ENCODE measurements at regions not wholly inside any gene's neighbourhood (a gene's known extent, or its start where the extent isn't known, plus 50 kb on each side); places are given as distances from the start of the nearest gene placed in this dataset.
"Not testable (repeated sequence)": the region's sequence is repeated elsewhere in the genome, so short reads cannot be mapped to it uniquely, and the experiment has no call there.

DNA sequence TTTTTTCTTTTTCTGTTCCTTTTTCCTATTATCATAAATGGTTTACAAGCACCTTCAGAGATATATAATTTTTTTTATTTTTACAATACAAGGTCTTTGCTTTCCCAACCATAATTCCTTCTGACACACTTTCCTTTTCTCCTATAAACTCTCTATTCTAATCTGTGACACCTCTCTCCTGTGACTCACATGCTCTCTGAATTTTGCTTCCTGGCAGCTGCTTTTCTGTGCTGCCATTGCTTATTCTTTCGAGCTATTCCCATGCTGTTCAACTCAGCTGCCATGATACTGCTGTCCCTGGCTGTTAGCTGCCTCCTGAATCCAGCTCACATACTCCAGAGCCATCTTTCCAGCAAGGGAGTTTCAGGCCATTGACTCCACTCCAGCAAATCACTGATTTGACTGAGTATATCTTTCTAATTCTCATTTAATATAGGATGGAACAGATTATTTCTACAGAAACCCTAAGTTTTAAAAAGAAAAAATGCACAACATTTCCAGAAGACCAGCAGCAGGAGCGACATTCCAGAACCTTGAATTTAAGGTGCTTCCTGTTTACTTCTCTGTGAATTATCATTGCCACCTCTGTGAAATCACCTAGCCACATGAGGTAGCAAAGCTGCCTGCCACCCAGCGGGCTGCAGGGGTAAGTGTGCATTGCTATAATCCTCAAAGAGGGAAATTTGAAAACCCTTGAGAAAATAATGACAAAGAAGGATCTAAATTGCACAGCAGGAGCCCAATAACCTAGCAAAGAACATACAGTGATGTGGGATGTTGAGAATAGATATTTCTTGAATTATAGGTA, 1442.6 kb downstream of the KHDRBS2 start:
- peak; percentile 48 for TF ChIP-seq CTCF (conservative IDR thresholded peaks at IDR 0.05)
- H3K27ac ChIP-seq: not testable (repeated sequence)

GRCh38 chr6:60830726-60831125, 1455.3 kb downstream of the KHDRBS2 start:
- H3K27ac ChIP-seq: not testable (repeated sequence)

DNA sequence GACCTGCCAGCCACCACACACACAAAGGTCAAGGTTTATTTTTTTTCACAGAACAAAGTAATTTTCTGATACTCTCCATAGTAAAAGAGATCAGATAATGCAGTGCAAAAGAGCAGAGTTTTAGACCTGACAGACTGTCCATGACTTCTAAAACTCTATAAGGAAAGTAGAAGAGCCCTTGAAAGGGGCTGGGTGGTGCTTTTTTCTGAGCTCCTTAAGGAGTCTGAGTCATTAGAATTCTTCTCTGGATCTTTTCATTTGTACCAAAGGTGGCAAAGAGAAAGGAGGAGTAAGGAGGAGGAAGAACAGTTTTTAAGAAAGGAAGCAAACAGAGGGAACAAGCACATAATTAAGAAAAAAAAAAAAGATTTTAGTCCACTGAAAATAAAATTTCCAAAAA, 1463.4 kb downstream of the KHDRBS2 start:
- H3K27ac ChIP-seq: not testable (repeated sequence)

- not testable (repeated sequence) for H3K27ac ChIP-seq
These were observed 1468.0 kb downstream of the KHDRBS2 start for GRCh38 chr6:60818072-60818471.

GRCh38 chr6:60814784-60815183, 1471.2 kb downstream of the KHDRBS2 start:
- H3K27ac ChIP-seq: not testable (repeated sequence)

DNA sequence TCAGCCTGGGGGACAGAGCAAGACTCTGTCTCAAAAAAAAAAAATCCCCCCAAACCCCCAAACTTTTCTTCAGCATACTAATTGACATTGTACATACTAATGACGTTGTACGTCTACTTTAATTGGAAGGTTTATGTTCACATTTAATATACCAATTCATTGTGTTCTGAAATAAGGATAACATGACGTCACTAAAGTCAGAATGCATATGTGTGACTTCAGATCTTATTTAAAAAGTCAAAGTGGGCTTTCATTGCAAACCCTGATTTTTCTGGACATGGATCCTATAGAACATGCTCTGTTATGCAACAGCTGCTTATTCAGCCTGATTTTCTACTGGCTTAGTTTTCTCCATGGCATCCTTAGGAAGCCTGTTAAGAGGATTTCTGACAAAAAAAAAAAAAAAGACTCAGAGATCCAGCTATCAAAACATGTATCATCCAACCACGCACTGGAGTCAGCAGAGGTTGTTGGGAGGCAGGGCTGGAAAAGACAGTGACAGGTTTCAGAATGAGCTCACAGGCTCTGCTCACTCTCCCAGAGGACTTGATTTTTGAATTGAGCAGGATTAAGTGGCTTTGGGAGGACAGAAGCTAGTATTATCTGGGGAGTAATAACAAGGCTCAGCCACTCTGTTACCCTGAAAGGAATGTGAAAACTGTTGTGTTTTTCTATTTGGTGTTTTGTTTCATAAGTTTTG, 1472.0 kb downstream of the KHDRBS2 start:
- not testable (repeated sequence) for H3K27ac ChIP-seq

DNA sequence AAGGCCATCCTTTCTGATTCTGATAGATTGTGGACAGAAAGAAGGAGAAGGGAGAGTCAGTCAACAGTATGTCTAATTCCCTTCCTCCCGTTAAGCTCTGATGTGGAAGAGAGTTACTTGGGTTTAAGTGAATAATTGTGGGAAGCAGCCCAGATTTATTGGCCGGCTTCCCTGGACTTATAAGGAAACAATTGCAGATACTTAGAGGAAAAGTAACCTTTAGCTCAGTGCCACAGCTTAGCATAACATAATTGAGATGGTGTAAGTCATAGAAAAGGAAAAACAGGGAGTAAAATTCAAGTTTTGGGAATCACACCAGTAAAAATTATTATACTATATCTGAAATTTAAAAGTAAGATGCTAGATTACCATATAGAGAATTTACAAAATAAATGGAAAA, 1475.8 kb downstream of the KHDRBS2 start:
- H3K27ac ChIP-seq: not testable (repeated sequence)

GRCh38 chr6:60799146-60799545, 1486.9 kb downstream of the KHDRBS2 start:
- not testable (repeated sequence) for H3K27ac ChIP-seq

DNA sequence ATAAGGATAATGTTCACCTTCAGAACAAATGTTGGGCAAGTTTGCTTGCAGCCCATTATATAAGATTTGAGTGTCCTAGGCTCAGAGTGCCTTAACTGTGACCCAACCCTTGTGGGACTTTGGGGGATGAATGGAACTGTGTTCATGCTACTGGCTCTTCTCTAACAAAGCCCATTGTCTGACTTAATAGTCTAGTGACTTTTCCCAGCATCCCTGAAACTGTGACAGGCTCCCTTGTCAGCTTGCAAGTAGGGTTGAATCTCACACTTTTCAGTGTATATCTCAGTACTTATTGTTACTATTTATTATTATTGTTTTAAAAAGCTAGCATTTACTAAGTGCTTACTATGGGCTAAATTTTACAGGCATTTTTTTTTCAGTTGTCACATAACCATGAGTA, 1488.2 kb downstream of the KHDRBS2 start:
- H3K27ac ChIP-seq: not testable (repeated sequence)

More at GRCh38 chr6:60799146-60799545, 1486.9 kb downstream of the KHDRBS2 start:
- peak; percentile 62 for TF ChIP-seq CTCF (conservative IDR thresholded peaks at IDR 0.05)

DNA sequence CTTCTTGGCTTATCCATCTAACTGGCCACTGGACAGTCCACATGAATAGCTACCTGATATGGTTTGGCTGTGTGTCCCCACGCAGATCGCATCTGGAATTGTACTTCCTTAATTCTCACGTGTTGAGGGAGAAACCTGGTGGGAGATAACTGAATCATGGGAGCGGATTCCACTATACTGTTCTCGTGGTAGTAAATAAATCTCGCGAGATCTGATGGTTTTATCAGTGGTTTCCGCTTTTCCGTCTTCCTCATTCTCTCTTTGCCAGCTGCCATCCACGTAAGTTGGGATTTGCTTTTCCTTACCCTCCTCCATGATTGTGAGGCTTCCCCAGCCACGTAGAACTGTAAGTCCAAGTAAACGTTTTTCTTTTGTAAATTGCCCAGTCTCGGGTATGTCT, 1496.4 kb downstream of the KHDRBS2 start:
- H3K27ac ChIP-seq: not testable (repeated sequence)

DNA sequence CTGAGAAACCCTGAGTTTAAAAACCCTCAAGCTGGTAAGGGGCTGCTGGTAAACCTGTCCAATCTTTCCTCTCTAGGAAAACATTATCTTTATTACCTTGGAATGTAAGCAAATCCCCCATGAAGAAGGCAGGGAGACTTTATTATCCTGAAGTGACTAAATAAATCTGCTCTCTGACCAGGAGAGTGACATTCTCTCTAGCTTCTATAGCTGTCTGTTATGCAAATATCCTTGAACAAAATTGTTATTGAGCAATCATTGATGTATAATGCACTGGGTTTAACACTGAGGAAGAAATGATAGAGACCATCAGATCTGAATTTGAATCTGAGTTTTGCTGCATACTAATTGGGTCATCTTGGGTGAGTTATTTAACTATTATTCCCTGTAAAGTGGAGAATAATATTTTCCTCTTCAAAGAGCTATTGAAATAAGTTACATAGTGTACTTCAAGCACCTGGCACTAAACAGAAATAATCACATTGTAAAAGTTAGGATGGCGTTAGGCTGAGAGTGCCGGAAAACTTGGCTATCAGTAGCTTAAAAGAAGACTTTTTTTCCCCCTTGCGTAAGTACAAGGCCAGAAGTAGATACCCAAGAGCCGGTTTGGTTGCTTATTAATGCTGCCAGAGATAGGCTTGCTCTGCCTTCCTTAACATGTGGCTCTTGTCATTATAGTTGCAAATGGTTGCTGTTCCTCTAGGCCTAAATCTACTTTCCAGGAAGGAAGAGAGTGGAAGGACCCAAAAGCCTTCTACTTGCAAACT, 1503.1 kb downstream of the KHDRBS2 start:
- H3K27ac ChIP-seq: not testable (repeated sequence)

DNA sequence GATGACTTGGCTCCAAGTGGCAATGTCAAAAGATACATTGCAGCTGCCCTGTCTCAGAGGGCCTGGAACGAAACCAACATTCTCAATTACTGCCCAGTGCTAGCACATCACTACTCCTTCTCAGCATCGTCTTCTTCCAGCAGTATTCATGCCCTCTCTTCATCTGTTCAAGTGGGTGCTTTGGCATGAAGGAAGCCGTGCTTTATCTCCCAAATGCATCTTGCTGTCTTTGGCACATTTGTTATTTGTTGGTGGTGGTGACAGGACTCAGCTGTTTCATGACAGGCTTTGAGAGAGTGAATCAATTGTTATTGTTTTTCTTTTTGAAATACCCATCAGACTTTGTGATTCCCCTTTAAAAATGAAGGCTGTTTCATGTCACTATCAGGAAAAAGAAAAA, 1506.4 kb downstream of the KHDRBS2 start:
- not testable (repeated sequence) for H3K27ac ChIP-seq

DNA sequence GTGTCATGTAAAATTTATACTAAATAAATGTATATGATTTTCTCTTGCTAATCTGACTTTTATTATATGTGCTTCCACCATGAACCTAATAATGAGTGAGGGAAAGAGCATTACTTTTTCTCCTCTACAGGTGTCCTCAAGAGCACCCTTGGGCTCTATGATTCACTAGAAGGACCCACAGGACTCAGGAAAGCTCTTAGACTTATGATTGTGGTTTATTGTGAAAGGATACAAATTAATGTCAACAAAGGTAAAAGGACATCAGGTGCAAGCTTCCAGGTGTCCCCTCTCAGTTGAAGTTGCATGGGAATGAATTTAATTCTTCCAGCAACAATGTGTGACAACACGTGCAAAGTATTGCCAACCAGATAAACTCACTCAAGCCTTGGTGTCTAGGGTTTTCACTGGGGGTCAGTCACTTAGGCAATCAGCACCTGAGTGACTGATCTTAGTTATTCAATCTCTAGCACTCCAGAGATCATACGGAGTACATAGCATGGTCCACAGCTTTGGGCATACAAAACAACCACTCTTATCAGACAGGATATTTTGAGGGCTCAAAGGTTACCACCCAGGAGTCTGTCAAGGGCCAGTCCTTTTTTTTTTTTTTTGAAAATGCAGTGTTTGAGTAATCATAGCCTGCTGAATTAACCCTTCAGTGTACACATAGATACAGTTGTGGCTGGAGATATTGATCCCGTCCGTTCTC, 1518.1 kb downstream of the KHDRBS2 start:
- not testable (repeated sequence) for H3K27ac ChIP-seq

DNA sequence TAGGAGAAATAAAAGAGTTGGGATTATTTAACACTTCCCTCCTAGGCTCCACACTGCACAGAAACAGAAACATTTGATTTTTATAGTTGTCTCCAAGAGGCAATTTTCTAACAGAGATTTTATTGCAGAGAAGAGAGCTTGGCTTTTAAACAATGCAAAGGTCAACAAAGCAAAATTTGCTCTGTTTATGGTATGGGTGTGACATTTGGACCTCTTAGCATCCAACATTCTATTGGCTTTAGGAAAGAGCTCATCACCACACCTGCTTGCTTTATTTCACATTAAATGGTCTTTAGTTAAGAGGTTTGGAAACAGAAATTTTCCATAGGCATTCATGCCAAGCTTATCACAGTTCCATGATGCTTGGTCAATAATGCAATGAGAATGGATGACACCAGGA, 1520.7 kb downstream of the KHDRBS2 start:
- not testable (repeated sequence) for H3K27ac ChIP-seq

GRCh38 chr6:60763464-60764080, 1522.5 kb downstream of the KHDRBS2 start:
- not testable (repeated sequence) for H3K27ac ChIP-seq

DNA sequence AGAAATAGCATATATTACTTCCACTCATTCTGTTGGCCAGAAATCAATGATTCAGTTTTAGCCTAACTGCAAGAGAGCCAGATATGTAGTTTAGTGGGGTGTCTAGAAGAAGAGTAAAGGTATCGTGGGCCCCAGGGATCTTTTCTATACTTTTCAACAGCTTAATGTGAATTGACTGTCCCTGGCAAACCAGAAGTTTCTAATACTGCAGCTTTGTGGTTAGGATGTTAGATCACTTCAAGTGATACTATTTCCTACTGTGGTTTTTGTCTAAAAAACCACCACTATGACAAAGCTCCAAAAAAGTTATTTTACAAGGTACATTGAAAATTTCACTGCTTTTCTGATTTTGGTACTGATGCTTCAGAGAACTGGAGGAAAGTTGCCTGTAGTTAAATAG, 1525.1 kb downstream of the KHDRBS2 start:
- H3K27ac ChIP-seq: not testable (repeated sequence)

- not testable (repeated sequence) for H3K27ac ChIP-seq
These were observed 1526.7 kb downstream of the KHDRBS2 start for GRCh38 chr6:60759149-60759825.

DNA sequence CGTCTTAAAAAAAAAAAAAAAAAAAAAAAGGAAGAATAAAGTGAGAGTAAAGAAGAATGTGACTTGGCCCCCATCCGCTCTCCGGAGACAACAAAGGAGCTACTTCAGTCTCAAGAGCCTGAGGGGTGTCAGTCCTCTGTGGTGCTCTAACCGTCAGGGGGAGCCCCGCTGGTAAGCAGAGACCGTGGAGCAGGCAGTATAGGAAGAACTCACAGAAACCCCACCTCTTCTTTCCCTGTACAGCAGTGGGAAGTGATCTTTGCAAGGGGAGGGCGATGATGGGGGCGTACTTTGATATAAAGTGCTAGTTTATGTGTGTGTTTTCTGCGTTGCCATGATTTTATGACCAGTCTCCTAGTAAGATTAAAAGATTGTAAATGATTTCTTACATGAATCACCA, 1527.3 kb downstream of the KHDRBS2 start:
- not testable (repeated sequence) for H3K27ac ChIP-seq
